Liver (tissue), 3 donors: ENCODE measurements at regions not wholly inside any gene's neighbourhood (a gene's known extent, or its start where the extent isn't known, plus 50 kb on each side); places are given as distances from the start of the nearest gene placed in this dataset.

Experiments
- EGR1 ChIP-seq, 2 donors: IDR thresholded peaks; 2 replicates each; pipeline ENCODE4 v1.6.1; 2016 to 2018; ENCODE audit warnings: antibody characterized with exemption in 2 of 2, low read depth in 2 of 2
- GABPA ChIP-seq, 2 donors: IDR thresholded peaks in 1 of 2; conservative IDR thresholded peaks in 1 of 2; 2 replicates each; pipeline ENCODE4 v1.6.1; 2016; ENCODE audit warnings: antibody characterized with exemption in 2 of 2, mild to moderate bottlenecking in 1 of 2, moderate library complexity in 1 of 2
- JUND ChIP-seq, 2 donors: IDR thresholded peaks; 2 replicates each; pipeline ENCODE4 v1.6.1; 2016; ENCODE audit warnings: antibody characterized with exemption in 2 of 2
- RAD21 ChIP-seq, 2 donors: IDR thresholded peaks; 2 replicates each; pipeline ENCODE4 v1.6.1; 2016; ENCODE audit warnings: antibody characterized with exemption in 2 of 2, mild to moderate bottlenecking in 2 of 2
- RXRA ChIP-seq, 2 donors: IDR thresholded peaks; 2 replicates each; pipeline ENCODE4 v1.6.1; 2017 to 2018; ENCODE audit warnings: antibody characterized with exemption in 2 of 2, mild to moderate bottlenecking in 1 of 2
- SP1 ChIP-seq: IDR thresholded peaks from 2 replicates; pipeline ENCODE4 v1.6.1; 2018; ENCODE audit warnings: antibody characterized with exemption, mild to moderate bottlenecking
- TAF1 ChIP-seq: conservative IDR thresholded peaks from 2 replicates; pipeline ENCODE4 v1.6.1; 2016; ENCODE audit warnings: antibody characterized with exemption, mild to moderate bottlenecking
- TF ChIP-seq, protein P1 (sequence below): fragments of 150-350 bp; IDR thresholded peaks from 2 replicates; pipeline ENCODE4 v1.5.1; 2017; ENCODE audit warnings: improper control_type of control experiment, low read depth, low read length; ENCODE audit not compliant: missing input control
- TF ChIP-seq, protein P2 (sequence below): IDR thresholded peaks from 2 replicates; pipeline ENCODE4 v1.6.1; 2016; ENCODE audit warnings: antibody characterized with exemption, mild to moderate bottlenecking
- TF ChIP-seq, protein P3 (sequence below): IDR thresholded peaks from 2 replicates; pipeline ENCODE4 v1.6.1; 2016; ENCODE audit warnings: antibody characterized with exemption
- TF ChIP-seq, protein P4 (sequence below): IDR thresholded peaks from 2 replicates; pipeline ENCODE4 v1.6.1; 2016; ENCODE audit warnings: antibody characterized with exemption
- donor health status: healthy.
- donor health status: healthy.

DNA sequence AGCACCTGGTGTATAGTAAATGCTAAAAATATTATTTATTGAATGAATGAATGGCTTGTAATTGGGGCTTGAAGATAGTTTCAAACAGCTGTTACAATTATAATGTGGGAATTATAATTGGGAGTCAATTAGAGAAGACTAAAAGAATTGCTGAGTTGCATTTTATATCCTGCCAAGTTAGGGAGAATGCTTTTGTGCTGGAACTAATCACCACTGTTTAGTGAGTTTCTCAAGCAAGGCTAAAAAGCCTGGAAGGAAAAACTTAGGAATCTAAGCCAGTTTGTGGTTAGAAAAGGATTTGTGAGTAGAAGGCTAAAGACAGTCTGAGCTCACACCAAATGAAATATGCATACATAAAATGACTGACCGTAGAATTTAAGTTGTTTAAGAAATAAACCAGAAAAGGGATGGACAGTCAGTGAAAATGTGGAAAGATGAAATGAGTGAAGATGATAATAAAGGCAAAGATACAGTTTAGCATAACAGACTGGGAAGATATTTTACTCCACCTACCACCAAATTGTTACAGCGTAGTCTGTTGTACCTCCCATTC lies 647.7 kb upstream of the FSHR start:
- TF ChIP-seq, protein P1, sequence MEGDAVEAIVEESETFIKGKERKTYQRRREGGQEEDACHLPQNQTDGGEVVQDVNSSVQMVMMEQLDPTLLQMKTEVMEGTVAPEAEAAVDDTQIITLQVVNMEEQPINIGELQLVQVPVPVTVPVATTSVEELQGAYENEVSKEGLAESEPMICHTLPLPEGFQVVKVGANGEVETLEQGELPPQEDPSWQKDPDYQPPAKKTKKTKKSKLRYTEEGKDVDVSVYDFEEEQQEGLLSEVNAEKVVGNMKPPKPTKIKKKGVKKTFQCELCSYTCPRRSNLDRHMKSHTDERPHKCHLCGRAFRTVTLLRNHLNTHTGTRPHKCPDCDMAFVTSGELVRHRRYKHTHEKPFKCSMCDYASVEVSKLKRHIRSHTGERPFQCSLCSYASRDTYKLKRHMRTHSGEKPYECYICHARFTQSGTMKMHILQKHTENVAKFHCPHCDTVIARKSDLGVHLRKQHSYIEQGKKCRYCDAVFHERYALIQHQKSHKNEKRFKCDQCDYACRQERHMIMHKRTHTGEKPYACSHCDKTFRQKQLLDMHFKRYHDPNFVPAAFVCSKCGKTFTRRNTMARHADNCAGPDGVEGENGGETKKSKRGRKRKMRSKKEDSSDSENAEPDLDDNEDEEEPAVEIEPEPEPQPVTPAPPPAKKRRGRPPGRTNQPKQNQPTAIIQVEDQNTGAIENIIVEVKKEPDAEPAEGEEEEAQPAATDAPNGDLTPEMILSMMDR, result no peak
- TF ChIP-seq JUND (IDR thresholded peaks at IDR 0.05) (no peak), RAD21 (IDR thresholded peaks at IDR 0.05) (no peak), RXRA (IDR thresholded peaks at IDR 0.05) (no peak), EGR1 (IDR thresholded peaks at IDR 0.05; ENCODE audit: low read depth in 2 of 2) (no peak), GABPA (IDR thresholded peaks at IDR 0.05 in 1 of 2, conservative IDR thresholded peaks at IDR 0.05 in 1 of 2) (no peak), SP1 (no peak), TAF1 (no peak)
- TF ChIP-seq, protein P2, sequence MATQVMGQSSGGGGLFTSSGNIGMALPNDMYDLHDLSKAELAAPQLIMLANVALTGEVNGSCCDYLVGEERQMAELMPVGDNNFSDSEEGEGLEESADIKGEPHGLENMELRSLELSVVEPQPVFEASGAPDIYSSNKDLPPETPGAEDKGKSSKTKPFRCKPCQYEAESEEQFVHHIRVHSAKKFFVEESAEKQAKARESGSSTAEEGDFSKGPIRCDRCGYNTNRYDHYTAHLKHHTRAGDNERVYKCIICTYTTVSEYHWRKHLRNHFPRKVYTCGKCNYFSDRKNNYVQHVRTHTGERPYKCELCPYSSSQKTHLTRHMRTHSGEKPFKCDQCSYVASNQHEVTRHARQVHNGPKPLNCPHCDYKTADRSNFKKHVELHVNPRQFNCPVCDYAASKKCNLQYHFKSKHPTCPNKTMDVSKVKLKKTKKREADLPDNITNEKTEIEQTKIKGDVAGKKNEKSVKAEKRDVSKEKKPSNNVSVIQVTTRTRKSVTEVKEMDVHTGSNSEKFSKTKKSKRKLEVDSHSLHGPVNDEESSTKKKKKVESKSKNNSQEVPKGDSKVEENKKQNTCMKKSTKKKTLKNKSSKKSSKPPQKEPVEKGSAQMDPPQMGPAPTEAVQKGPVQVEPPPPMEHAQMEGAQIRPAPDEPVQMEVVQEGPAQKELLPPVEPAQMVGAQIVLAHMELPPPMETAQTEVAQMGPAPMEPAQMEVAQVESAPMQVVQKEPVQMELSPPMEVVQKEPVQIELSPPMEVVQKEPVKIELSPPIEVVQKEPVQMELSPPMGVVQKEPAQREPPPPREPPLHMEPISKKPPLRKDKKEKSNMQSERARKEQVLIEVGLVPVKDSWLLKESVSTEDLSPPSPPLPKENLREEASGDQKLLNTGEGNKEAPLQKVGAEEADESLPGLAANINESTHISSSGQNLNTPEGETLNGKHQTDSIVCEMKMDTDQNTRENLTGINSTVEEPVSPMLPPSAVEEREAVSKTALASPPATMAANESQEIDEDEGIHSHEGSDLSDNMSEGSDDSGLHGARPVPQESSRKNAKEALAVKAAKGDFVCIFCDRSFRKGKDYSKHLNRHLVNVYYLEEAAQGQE, result no peak
- TF ChIP-seq, protein P3, sequence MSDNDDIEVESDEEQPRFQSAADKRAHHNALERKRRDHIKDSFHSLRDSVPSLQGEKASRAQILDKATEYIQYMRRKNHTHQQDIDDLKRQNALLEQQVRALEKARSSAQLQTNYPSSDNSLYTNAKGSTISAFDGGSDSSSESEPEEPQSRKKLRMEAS, result no peak
- TF ChIP-seq, protein P4, sequence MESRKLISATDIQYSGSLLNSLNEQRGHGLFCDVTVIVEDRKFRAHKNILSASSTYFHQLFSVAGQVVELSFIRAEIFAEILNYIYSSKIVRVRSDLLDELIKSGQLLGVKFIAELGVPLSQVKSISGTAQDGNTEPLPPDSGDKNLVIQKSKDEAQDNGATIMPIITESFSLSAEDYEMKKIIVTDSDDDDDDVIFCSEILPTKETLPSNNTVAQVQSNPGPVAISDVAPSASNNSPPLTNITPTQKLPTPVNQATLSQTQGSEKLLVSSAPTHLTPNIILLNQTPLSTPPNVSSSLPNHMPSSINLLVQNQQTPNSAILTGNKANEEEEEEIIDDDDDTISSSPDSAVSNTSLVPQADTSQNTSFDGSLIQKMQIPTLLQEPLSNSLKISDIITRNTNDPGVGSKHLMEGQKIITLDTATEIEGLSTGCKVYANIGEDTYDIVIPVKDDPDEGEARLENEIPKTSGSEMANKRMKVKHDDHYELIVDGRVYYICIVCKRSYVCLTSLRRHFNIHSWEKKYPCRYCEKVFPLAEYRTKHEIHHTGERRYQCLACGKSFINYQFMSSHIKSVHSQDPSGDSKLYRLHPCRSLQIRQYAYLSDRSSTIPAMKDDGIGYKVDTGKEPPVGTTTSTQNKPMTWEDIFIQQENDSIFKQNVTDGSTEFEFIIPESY, result no peak
